NCI-H187 treated with DMSO at 0.1 percent for 48 hours (cell line): ENCODE measurements at regions not wholly inside any gene's neighbourhood (a gene's known extent, or its start where the extent isn't known, plus 50 kb on each side); places are given as distances from the start of the nearest gene placed in this dataset.
"Not testable (repeated sequence)": the region's sequence is repeated elsewhere in the genome, so short reads cannot be mapped to it uniquely, and the experiment has no call there.

Experiments used
- DNase-seq: peaks from one replicate; lab custom pipeline; 2025; lab: John Stamatoyannopoulos, UW

GRCh38 chr6:121020656-121021055 lies 313.6 kb downstream of the TBC1D32 start:
- DNase-seq, result no peak

GRCh38 chr6:121008553-121008952 lies 325.7 kb downstream of the TBC1D32 start:
- DNase-seq, result no peak

DNA sequence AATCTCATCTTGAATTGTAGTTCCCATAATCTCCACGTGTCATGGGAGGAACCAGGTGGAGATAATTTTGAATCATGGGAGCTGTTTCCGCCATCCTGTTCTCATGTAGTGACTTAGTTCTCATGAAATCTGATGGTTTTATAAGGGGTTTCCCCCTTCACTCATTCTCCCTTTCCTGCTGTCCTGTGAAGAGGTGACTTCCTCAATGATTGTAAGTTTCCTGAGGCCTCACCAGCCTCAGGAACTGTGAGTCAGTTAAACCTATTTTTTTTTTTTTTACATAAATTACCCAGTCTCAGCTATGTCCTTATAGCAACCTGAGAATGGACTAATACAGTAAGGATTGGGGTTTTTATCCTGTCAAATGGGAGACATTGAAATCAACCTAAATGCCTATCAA lies 328.3 kb downstream of the TBC1D32 start:
- no peak for DNase-seq

GRCh38 chr6:121000381-121000780 lies 333.9 kb downstream of the TBC1D32 start:
- DNase-seq, result no peak

GRCh38 chr6:120996340-120996739 lies 337.9 kb downstream of the TBC1D32 start:
- DNase-seq, result no peak

- no peak for DNase-seq
Observed at GRCh38 chr6:120994573-120994967, 339.7 kb downstream of the TBC1D32 start.

GRCh38 chr6:120993929-120994572 lies 340.2 kb downstream of the TBC1D32 start:
- no peak for DNase-seq

DNA sequence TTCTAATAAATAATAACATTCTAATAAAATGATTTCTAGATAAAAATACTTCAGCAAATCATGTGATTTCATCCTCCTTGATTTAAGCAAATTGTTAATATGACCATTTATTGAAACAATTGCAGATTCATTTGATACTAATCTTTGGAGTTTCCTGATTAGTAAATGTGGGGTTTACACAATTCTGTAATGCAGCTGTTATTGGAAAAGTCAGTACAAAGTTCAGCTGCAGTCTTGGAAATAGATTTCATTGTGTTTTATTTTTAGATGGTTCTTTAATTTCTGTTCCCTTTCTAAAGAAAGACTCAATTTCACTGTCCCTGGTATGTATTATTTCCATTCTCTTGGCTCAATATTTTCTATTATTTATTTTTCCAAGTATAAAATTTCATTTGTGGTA lies 342.0 kb downstream of the TBC1D32 start:
- no peak for DNase-seq

DNA sequence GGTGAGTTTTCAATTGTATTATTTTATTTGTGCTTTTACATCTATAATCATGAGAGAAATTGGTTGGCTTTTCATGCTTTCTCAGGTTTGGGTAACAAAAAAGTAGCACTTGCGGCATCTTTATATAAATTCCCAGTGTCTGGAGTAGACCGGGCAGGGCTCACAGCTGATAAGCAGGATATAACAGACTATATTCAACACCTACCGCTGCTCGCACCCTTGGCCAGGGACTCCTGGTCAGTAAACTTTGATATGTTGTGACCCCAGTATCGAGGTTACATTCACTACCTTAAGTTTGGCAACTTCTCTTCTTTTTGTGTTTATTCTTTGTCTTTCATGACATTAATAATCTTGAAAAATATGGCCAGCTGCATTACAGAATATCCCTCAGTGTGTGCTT lies 343.4 kb downstream of the TBC1D32 start:
- no peak for DNase-seq

GRCh38 chr6:120981835-120982234 lies 352.4 kb downstream of the TBC1D32 start:
- no peak for DNase-seq

DNA sequence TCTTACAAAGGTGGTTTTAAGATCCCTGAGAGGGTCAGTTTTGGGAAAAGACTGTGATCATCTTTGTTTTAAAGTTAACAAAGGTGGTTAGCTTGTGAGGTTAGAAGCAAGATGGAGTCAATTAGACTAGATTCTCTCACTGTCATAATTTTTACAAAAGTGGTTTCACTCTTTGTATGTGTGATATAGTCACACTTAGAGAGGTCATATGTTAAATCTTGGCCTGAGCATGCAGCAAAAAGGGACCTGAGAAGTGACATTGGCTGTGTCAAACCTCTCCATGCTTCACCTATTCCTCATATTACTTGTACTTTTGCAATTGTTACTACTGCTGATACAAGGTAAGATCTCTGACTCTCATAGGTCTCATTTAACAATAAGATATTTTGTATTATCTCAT lies 368.0 kb downstream of the TBC1D32 start:
- DNase-seq, result no peak

DNA sequence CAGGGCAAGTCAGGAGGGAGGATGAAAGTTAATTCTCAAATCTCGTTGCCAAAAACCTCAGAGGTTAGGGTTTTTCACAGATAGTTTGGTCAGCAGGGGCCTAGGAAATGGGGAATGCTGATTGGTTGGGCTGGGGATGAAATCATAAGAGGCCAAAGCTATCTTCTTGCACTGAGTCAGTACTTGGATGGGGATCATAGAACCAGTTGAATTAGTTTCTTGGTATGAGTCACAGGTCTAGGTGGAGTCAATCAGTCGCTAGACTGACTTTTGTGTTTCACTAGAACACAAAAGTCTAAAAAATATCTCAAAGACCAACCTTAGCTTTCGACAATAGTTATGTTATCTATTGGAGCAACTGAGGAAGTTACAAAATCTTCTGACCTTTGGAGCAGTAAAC lies 368.5 kb downstream of the TBC1D32 start:
- no peak for DNase-seq

DNA sequence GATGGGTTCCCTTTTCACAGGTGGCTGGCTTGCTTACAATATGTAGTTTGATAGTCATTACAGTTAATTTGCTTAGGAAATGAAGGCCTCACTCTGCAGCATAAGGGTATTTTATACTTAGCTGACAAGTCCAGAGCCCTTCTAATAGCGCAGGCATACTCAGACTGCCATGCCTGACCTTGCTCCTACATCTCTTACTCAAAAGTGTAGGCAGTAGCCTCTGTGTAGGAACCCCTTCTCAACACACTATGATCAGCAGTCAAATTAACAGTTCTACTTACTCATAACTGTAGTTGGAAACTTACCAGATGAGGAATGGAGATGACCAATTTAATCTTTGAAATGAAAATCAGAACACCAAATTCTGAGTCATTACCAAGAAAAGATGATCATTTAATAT lies 373.5 kb downstream of the TBC1D32 start:
- no peak for DNase-seq

DNA sequence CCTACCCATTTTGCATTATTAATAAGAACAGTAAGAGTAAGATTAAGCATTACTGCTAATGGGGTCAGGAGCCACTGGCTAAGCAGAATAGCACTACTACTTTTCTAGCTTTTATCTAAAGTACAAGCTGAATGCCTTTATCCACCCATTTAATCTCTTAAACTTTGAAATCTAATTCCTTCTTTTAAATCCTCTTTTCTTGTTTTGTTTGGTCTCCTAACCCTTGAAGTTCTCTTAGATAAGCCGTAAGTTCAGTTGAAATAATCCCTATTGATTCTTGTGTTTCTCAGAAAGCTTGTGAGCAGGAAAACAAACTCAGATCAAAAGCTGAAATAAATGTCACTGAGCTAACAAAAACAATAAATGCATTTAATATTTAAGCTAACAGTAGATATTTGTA lies 380.2 kb downstream of the TBC1D32 start:
- DNase-seq, result no peak

DNA sequence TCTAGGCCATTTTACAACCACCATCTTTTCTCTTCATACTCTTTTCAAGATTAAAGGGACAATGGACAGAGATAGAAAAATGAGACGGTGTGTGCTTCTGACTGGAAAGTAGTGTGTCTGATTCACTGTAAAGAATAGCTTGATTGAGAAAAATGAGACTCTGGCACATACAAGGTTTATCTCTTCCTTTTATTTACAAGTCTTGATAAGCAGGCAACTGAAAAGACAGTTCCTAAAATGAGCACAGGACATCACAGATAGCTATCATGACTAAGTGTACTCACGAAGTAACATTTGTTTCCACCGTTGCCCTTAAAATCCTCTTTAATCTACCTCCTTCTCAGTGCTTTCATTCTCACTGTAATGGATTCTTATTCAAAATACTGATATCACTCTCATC lies 383.0 kb downstream of the TBC1D32 start:
- DNase-seq, result no peak

GRCh38 chr6:120947111-120947510 lies 387.2 kb downstream of the TBC1D32 start:
- DNase-seq, result no peak

GRCh38 chr6:120945905-120946594 lies 388.2 kb downstream of the TBC1D32 start:
- no peak for DNase-seq

GRCh38 chr6:120938876-120939472 lies 395.3 kb downstream of the TBC1D32 start:
- no peak for DNase-seq

GRCh38 chr6:120938164-120938875 lies 396.0 kb downstream of the TBC1D32 start:
- DNase-seq, result no peak

- no peak for DNase-seq
Observed at GRCh38 chr6:120935908-120936307, 398.4 kb downstream of the TBC1D32 start.

- no peak for DNase-seq
Observed at GRCh38 chr6:120935016-120935415, 399.3 kb downstream of the TBC1D32 start.

DNA sequence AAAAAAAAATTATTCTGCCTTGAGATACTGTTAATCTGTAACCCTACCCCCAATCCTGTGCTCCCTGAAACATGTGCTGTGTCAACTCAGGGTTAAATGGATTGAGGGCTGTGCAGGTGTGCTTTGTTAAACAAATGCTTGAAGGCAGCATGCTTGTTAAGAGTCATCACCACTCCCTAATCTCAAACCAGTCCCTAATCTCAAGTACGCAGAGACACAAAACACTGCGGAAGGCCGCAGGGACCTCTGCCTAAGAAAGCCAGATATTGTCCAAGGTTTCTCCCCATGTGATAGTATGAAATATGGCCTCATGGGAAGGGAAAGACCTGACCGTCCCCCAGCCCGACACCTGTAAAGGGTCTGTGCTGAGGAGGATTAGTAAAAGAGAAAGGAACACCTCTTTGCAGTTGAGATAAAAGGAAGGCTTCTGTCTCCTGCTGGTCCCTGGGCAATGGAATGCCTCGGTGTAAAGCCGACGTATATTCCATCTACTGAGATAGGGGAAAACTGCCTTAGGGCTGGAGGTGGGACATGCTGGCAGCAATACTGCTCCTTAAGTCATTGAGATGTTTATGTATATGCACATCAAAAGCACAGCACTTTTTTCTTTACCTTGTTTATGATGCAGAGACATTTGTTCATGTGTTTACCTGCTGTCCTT lies 402.6 kb downstream of the TBC1D32 start:
- DNase-seq, result not testable (repeated sequence)
